SK-N-SH (cell line): ENCODE measurements at regions not wholly inside any gene's neighbourhood (a gene's known extent, or its start where the extent isn't known, plus 50 kb on each side); places are given as distances from the start of the nearest gene placed in this dataset.

Source experiments
- CTCF ChIA-PET: fragments of 300-600, 350-600 bp; formaldehyde crosslinking; extraction: SDS; loops from one replicate; lab custom pipeline; 2021; lab: Yijun Ruan, JAX
- POLR2A ChIA-PET: fragments of 350-600 bp; sonication (Branson Sonifier 250); formaldehyde crosslinking; extraction: SDS; loops from one replicate; lab custom pipeline; 2020; ENCODE audit warnings: antibody characterized with exemption, inconsistent platforms; lab: Yijun Ruan, JAX
- DNase-seq: peaks from one replicate; pipeline ENCODE4 v3.0.0; 2012
- H2AFZ ChIP-seq: fragments of 200-600 bp; sonication (generic); 2 replicates; pipeline ENCODE4 v1.8.1; 2016; ENCODE audit warnings: antibody characterized with exemption, mild to moderate bottlenecking, low read depth
- H3F3A ChIP-seq: fragments of 200-600 bp; sonication (generic); replicated peaks from 2 replicates; pipeline ENCODE3; 2016; ENCODE audit warnings: antibody characterized with exemption, mild to moderate bottlenecking; ENCODE audit not compliant: insufficient read depth
- H3K27ac ChIP-seq, 2 experiments: fragments of 200-500 bp in 1 of 2; fragments of 200-600 bp in 1 of 2; sonication (Bioruptor generic) in 1 of 2; sonication (generic), shearing (Covaris generic) in 1 of 2; 2 replicates each; pipeline versions ENCODE4 v1.5.1 to v1.6.1; 2014 to 2016; ENCODE audit warnings: low read depth in 2 of 2, inconsistent platforms in 1 of 2, low read length in 1 of 2, mild to moderate bottlenecking in 1 of 2, mixed read lengths in 1 of 2
- H3K27me3 ChIP-seq: fragments of 200-600 bp; sonication (generic), shearing (Covaris generic); 2 replicates; pipeline ENCODE4 v1.6.1; 2016; ENCODE audit warnings: mixed run types; ENCODE audit not compliant: insufficient read depth
- H3K36me3 ChIP-seq, 2 experiments: fragments of 200-500 bp in 1 of 2; fragments of 200-600 bp in 1 of 2; sonication (Bioruptor generic) in 1 of 2; sonication (generic) in 1 of 2; replicated peaks in 1 of 2; 2 replicates each; pipeline versions ENCODE3 to v1.5.1; 2014 to 2016; ENCODE audit warnings: low read length in 1 of 2, mild to moderate bottlenecking in 1 of 2; ENCODE audit not compliant: insufficient read depth in 2 of 2, control insufficient read depth in 1 of 2
- H3K4me1 ChIP-seq, 2 experiments: fragments of 200-500 bp in 1 of 2; fragments of 200-600 bp in 1 of 2; sonication (Bioruptor generic) in 1 of 2; sonication (generic), shearing (Covaris generic) in 1 of 2; 2 replicates each; pipeline versions ENCODE4 v1.5.1 to v1.6.1; 2014 to 2016; ENCODE audit warnings: low read depth in 1 of 2, low read length in 1 of 2, mixed run types in 1 of 2; ENCODE audit not compliant: insufficient read depth in 2 of 2, control insufficient read depth in 1 of 2
- H3K4me2 ChIP-seq: fragments of 200-600 bp; sonication (generic), shearing (Covaris generic); 2 replicates; pipeline ENCODE4 v1.6.1; 2017; ENCODE audit warnings: mixed run types
- H3K4me3 ChIP-seq, 2 experiments: fragments of 200-500 bp in 1 of 2; fragments of 200-600 bp in 1 of 2; sonication (Bioruptor generic) in 1 of 2; sonication (generic), shearing (Covaris generic) in 1 of 2; 2 replicates each; pipeline versions ENCODE4 v1.5.1 to v1.8.1; 2014 to 2016; ENCODE audit warnings: low read depth in 2 of 2, inconsistent platforms in 1 of 2, low read length in 1 of 2, mild to moderate bottlenecking in 1 of 2, mixed read lengths in 1 of 2, moderate library complexity in 1 of 2
- H3K79me2 ChIP-seq: fragments of 200-600 bp; sonication (generic); 2 replicates; pipeline ENCODE4 v1.8.1; 2017; ENCODE audit warnings: mild to moderate bottlenecking; ENCODE audit not compliant: insufficient read depth
- H3K9ac ChIP-seq: fragments of 200-600 bp; sonication (generic); 2 replicates; pipeline ENCODE4 v1.6.1; 2017; ENCODE audit warnings: mixed run types
- H3K9me2 ChIP-seq: fragments of 200-600 bp; sonication (generic); 2 replicates; pipeline ENCODE4 v1.6.1; 2017; ENCODE audit warnings: mixed run types
- H3K9me3 ChIP-seq: fragments of 200-600 bp; sonication (generic); 2 replicates; pipeline ENCODE4 v1.6.1; 2017; ENCODE audit warnings: mixed run types, mild to moderate bottlenecking, moderate library complexity
- H4K20me1 ChIP-seq: fragments of 200-600 bp; sonication (generic); 2 replicates; pipeline ENCODE4 v1.6.1; 2017; ENCODE audit warnings: mild to moderate bottlenecking, mixed run types; ENCODE audit not compliant: insufficient read depth
- CHD2 ChIP-seq: fragments of 150-350 bp; IDR thresholded peaks from 2 replicates; pipeline ENCODE4 v1.6.1; 2018; ENCODE audit warnings: low read length; ENCODE audit not compliant: partially characterized antibody
- EP300 ChIP-seq, 2 experiments: IDR thresholded peaks; 2 replicates each; pipeline versions ENCODE4 v1.4.0 to v1.6.1; 2012; ENCODE audit warnings: borderline replicate concordance in 1 of 2, low read depth in 1 of 2, low read length in 1 of 2
- FOSL2 ChIP-seq: IDR thresholded peaks from 2 replicates; pipeline ENCODE4 v1.4.0; 2012; ENCODE audit warnings: low read depth, mild to moderate bottlenecking, moderate library complexity, borderline replicate concordance
- JUND ChIP-seq: IDR thresholded peaks from 2 replicates; pipeline ENCODE4 v1.4.0; 2012
- MEF2A ChIP-seq: IDR thresholded peaks from 2 replicates; pipeline ENCODE4 v1.4.0; 2012; ENCODE audit warnings: low read depth, borderline replicate concordance
- MXI1 ChIP-seq: IDR thresholded peaks from 2 replicates; pipeline ENCODE4 v1.6.1; 2012; ENCODE audit warnings: mild to moderate bottlenecking, low read depth, low read length, improper control_type of control experiment
- NFIC ChIP-seq: IDR thresholded peaks from 2 replicates; pipeline ENCODE4 v1.4.0; 2012; ENCODE audit warnings: borderline replicate concordance
- POLR2AphosphoS5 ChIP-seq: IDR thresholded peaks from 2 replicates; pipeline ENCODE4 v1.6.1; 2012; ENCODE audit warnings: low read depth, low read length
- RFX5 ChIP-seq: IDR thresholded peaks from 2 replicates; pipeline ENCODE4 v1.6.1; 2012; ENCODE audit warnings: mild to moderate bottlenecking, improper control_type of control experiment, low read length
- RXRA ChIP-seq: IDR thresholded peaks from 2 replicates; pipeline ENCODE4 v1.4.0; 2012; ENCODE audit warnings: low read depth, mild to moderate bottlenecking, borderline replicate concordance
- SIN3A ChIP-seq: IDR thresholded peaks from 2 replicates; pipeline ENCODE4 v1.6.1; 2012; ENCODE audit warnings: low read depth, mild to moderate bottlenecking, low read length, moderate library complexity, borderline replicate concordance
- TAF1 ChIP-seq: IDR thresholded peaks from 2 replicates; pipeline ENCODE4 v1.6.1; 2012; ENCODE audit warnings: low read depth, mild to moderate bottlenecking, low read length, moderate library complexity, borderline replicate concordance
- TCF12 ChIP-seq: IDR thresholded peaks from 2 replicates; pipeline ENCODE4 v1.4.0; 2012
- WGBS: methylation state at CpG from one replicate; pipeline ENCODE4 v1.1.6; 2017; ENCODE audit warnings: low lambda C conversion rate; 5-methylcytosine and 5-hydroxymethylcytosine counted together
- TF ChIP-seq, protein P1 (sequence below): fragments of 200-600 bp; sonication (generic); IDR thresholded peaks from 2 replicates; pipeline ENCODE4 v1.6.1; 2017; ENCODE audit warnings: antibody characterized with exemption, mild to moderate bottlenecking, moderate library complexity
- TF ChIP-seq, protein P2 (sequence below): IDR thresholded peaks from 2 replicates; pipeline ENCODE4; 2012
- TF ChIP-seq, protein P3 (sequence below): IDR thresholded peaks from 2 replicates; pipeline ENCODE4 v1.4.0; 2012; ENCODE audit warnings: low read depth
- TF ChIP-seq, protein P4 (sequence below): fragments of 150-350 bp; IDR thresholded peaks from 2 replicates; pipeline ENCODE4 v1.6.1; 2016; ENCODE audit warnings: mild to moderate bottlenecking, low read depth, low read length
- TF ChIP-seq, protein P5 (sequence below): IDR thresholded peaks from 2 replicates; pipeline ENCODE4 v1.6.1; 2012; ENCODE audit warnings: mild to moderate bottlenecking, low read depth, low read length, moderate library complexity
- TF ChIP-seq, protein P6 (sequence below): IDR thresholded peaks from 2 replicates; pipeline ENCODE4 v1.4.0; 2012; ENCODE audit warnings: low read depth, borderline replicate concordance

DNA sequence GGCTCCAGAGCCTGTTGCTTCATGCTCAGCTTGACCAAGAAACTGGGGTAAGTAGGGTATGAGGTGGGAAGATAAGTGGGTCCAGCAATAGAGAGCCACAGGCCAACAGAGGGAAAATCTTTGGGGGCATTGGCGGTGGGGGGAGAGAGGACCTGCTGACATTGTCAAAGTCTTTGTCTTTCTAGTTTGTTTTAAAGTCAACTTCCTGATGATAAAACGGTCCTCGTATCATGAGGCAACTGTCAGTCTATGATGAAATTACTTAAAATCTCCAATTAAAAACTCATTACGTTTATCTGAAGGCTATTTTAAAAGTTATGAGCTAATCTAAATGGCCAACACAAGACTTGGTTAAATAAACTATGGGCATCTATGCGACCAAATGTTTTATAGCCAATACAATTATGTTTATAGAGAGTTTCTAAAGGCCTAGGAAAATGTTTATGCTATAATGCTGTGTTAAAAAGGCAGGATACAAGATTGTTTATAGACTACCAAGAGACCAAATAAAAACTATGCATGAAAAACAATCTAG lies 84.4 kb upstream of the CD28 start (continued):
- TF ChIP-seq, protein P1, sequence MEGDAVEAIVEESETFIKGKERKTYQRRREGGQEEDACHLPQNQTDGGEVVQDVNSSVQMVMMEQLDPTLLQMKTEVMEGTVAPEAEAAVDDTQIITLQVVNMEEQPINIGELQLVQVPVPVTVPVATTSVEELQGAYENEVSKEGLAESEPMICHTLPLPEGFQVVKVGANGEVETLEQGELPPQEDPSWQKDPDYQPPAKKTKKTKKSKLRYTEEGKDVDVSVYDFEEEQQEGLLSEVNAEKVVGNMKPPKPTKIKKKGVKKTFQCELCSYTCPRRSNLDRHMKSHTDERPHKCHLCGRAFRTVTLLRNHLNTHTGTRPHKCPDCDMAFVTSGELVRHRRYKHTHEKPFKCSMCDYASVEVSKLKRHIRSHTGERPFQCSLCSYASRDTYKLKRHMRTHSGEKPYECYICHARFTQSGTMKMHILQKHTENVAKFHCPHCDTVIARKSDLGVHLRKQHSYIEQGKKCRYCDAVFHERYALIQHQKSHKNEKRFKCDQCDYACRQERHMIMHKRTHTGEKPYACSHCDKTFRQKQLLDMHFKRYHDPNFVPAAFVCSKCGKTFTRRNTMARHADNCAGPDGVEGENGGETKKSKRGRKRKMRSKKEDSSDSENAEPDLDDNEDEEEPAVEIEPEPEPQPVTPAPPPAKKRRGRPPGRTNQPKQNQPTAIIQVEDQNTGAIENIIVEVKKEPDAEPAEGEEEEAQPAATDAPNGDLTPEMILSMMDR, result no peak
- TF ChIP-seq MEF2A, result no peak
- no peak for TF ChIP-seq RFX5
- TF ChIP-seq NFIC, result no peak

DNA sequence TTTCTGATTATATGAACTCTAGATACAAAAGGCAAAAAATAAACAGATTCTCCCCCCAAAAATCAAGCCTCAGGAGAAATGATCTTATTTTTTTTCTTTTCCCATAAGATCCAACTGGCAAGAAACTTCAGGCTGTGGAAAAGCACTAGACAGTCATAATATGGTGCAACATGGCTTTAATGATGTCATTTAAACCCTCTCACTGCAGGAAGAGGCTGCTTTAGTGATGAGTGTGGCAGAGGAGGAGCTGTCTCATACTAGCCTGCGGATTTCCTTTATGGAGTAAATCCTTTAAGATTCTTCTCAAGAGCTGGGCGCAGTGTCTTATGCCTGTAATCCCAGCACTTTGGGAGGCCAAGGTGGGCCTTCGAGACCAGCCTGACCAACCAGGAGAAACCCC lies 83.3 kb upstream of the CD28 start:
- H3K27ac ChIP-seq, result peak overlapping the region in 1 of 2 experiments; percentile 75; a peak in 2 of 4 replicates
- H3K9ac ChIP-seq, result peak overlapping the region; percentile 46; the same call in 1 of the 2 replicates
- no peak overlapping the region for H3K4me3 ChIP-seq
- no peak for DNase-seq
- 42% methylated on average over 2 of the region's 3 CpGs for WGBS
- peak overlapping the region; percentile 36 for H3K4me2 ChIP-seq
- H4K20me1 ChIP-seq, result no peaks in the 10 kb centered on the region
- H3K79me2 ChIP-seq, result no peaks in the 10 kb centered on the region
- peaks cover 7% of the 10 kb centered on the region for H3F3A ChIP-seq
- ChIA-PET CTCF (interaction anchor here (0.6 kb wide), 1 partner anchor 17 kb away, joined by 3 read pairs; no protein-coding TSS in a partner anchor), POLR2A (no interaction called here)
- no peak for TF ChIP-seq EP300 (IDR thresholded peaks at IDR 0.05; ENCODE audit: borderline replicate concordance in 1 of 2, low read depth in 1 of 2, low read length in 1 of 2)
- peak; percentile 54 for TF ChIP-seq FOSL2
- no peak for TF ChIP-seq TAF1
- no peak for TF ChIP-seq POLR2AphosphoS5
- TF ChIP-seq RXRA, result no peak
- TF ChIP-seq MXI1, result no peak
- no peak for TF ChIP-seq CHD2
- peak; percentile 13; the same call in 1 of the 2 replicates for TF ChIP-seq TCF12
- TF ChIP-seq, protein P2, sequence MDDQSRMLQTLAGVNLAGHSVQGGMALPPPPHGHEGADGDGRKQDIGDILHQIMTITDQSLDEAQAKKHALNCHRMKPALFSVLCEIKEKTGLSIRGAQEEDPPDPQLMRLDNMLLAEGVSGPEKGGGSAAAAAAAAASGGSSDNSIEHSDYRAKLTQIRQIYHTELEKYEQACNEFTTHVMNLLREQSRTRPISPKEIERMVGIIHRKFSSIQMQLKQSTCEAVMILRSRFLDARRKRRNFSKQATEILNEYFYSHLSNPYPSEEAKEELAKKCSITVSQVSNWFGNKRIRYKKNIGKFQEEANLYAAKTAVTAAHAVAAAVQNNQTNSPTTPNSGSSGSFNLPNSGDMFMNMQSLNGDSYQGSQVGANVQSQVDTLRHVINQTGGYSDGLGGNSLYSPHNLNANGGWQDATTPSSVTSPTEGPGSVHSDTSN, result no peak
- TF ChIP-seq RFX5, result no peak
- peak; percentile 62 for TF ChIP-seq JUND
- TF ChIP-seq, protein P3, sequence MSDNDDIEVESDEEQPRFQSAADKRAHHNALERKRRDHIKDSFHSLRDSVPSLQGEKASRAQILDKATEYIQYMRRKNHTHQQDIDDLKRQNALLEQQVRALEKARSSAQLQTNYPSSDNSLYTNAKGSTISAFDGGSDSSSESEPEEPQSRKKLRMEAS, result 0 out of 2 replicates have a peak, but pooled peaks have one; percentile 9
- TF ChIP-seq, protein P4, sequence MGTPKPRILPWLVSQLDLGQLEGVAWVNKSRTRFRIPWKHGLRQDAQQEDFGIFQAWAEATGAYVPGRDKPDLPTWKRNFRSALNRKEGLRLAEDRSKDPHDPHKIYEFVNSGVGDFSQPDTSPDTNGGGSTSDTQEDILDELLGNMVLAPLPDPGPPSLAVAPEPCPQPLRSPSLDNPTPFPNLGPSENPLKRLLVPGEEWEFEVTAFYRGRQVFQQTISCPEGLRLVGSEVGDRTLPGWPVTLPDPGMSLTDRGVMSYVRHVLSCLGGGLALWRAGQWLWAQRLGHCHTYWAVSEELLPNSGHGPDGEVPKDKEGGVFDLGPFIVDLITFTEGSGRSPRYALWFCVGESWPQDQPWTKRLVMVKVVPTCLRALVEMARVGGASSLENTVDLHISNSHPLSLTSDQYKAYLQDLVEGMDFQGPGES, result no peak
- TF ChIP-seq, protein P5, sequence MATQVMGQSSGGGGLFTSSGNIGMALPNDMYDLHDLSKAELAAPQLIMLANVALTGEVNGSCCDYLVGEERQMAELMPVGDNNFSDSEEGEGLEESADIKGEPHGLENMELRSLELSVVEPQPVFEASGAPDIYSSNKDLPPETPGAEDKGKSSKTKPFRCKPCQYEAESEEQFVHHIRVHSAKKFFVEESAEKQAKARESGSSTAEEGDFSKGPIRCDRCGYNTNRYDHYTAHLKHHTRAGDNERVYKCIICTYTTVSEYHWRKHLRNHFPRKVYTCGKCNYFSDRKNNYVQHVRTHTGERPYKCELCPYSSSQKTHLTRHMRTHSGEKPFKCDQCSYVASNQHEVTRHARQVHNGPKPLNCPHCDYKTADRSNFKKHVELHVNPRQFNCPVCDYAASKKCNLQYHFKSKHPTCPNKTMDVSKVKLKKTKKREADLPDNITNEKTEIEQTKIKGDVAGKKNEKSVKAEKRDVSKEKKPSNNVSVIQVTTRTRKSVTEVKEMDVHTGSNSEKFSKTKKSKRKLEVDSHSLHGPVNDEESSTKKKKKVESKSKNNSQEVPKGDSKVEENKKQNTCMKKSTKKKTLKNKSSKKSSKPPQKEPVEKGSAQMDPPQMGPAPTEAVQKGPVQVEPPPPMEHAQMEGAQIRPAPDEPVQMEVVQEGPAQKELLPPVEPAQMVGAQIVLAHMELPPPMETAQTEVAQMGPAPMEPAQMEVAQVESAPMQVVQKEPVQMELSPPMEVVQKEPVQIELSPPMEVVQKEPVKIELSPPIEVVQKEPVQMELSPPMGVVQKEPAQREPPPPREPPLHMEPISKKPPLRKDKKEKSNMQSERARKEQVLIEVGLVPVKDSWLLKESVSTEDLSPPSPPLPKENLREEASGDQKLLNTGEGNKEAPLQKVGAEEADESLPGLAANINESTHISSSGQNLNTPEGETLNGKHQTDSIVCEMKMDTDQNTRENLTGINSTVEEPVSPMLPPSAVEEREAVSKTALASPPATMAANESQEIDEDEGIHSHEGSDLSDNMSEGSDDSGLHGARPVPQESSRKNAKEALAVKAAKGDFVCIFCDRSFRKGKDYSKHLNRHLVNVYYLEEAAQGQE, result no peak
- TF ChIP-seq, protein P6, sequence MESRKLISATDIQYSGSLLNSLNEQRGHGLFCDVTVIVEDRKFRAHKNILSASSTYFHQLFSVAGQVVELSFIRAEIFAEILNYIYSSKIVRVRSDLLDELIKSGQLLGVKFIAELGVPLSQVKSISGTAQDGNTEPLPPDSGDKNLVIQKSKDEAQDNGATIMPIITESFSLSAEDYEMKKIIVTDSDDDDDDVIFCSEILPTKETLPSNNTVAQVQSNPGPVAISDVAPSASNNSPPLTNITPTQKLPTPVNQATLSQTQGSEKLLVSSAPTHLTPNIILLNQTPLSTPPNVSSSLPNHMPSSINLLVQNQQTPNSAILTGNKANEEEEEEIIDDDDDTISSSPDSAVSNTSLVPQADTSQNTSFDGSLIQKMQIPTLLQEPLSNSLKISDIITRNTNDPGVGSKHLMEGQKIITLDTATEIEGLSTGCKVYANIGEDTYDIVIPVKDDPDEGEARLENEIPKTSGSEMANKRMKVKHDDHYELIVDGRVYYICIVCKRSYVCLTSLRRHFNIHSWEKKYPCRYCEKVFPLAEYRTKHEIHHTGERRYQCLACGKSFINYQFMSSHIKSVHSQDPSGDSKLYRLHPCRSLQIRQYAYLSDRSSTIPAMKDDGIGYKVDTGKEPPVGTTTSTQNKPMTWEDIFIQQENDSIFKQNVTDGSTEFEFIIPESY, result no peak
- TF ChIP-seq SIN3A, result no peak
- TF ChIP-seq, all 33 proteins: peak for 4
- peak overlapping the region; percentile 84; the same call in 1 of the 2 replicates for H2AFZ ChIP-seq
- H3K9me2 ChIP-seq, result no peaks in the 10 kb centered on the region
- H3K4me1 ChIP-seq, result 0 out of 4 replicates have a peak, but pooled peaks cover 0 to 10% of the 10 kb centered on the region in 2 experiments
- no peaks in the 10 kb centered on the region for H3K9me3 ChIP-seq
- H3K27me3 ChIP-seq, result no peaks in the 10 kb centered on the region
- H3K36me3 ChIP-seq, result no peaks in the 10 kb centered on the region
